ENCODE measurements at regions not wholly inside any gene's neighbourhood (a gene's known extent, or its start where the extent isn't known, plus 50 kb on each side); places are given as distances from the start of the nearest gene placed in this dataset.

GRCh38 chr7:9192969-9193368, 759.6 kb downstream of the NXPH1 start:
- Histone ChIP-seq H3K27ac (ENCODE audit: low read length) (no peak overlapping the region), H3K4me1 (ENCODE audit: low read length) (no peaks in the 10 kb centered on the region), H2AFZ (ENCODE audit: low read depth, low read length) (no peak overlapping the region), H3K79me2 (ENCODE audit: low read length) (no peaks in the 10 kb centered on the region), H3K4me3 (ENCODE audit: low read length) (no peak overlapping the region), H3K36me3 (replicated peaks; ENCODE audit: low read depth, low read length) (no peaks in the 10 kb centered on the region), H3K4me2 (ENCODE audit: low read length) (no peak overlapping the region), H3K9me3 (ENCODE audit: insufficient read depth, low read length) (no peaks in the 10 kb centered on the region), H4K20me1 (ENCODE audit: insufficient read depth, low read length) (no peaks in the 10 kb centered on the region), H3K27me3 (ENCODE audit: low read depth, low read length) (no peaks in the 10 kb centered on the region), H3K9ac (ENCODE audit: low read length) (no peak overlapping the region)
- TF ChIP-seq CTCF (IDR thresholded peaks at IDR 0.05; ENCODE audit: low read depth, low read length) (no peak), EZH2phosphoT487 (IDR thresholded peaks at IDR 0.05; ENCODE audit: low read depth) (no peak)

GRCh38 chr7:9200626-9201025, 767.2 kb downstream of the NXPH1 start:
- Histone ChIP-seq H3K9ac (ENCODE audit: low read length) (no peak overlapping the region), H3K36me3 (replicated peaks; ENCODE audit: low read depth, low read length) (no peaks in the 10 kb centered on the region), H3K4me3 (ENCODE audit: low read length) (no peak overlapping the region), H3K27ac (ENCODE audit: low read length) (no peak overlapping the region), H3K79me2 (ENCODE audit: low read length) (no peaks in the 10 kb centered on the region), H3K27me3 (ENCODE audit: low read depth, low read length) (no peaks in the 10 kb centered on the region), H3K9me3 (ENCODE audit: insufficient read depth, low read length) (no peaks in the 10 kb centered on the region), H3K4me1 (ENCODE audit: low read length) (no peaks in the 10 kb centered on the region), H4K20me1 (ENCODE audit: insufficient read depth, low read length) (no peaks in the 10 kb centered on the region), H2AFZ (ENCODE audit: low read depth, low read length) (no peak overlapping the region), H3K4me2 (ENCODE audit: low read length) (no peak overlapping the region)
- TF ChIP-seq CTCF (IDR thresholded peaks at IDR 0.05; ENCODE audit: low read depth, low read length) (no peak), EZH2phosphoT487 (IDR thresholded peaks at IDR 0.05; ENCODE audit: low read depth) (no peak)

GRCh38 chr7:9201928-9202327, 768.5 kb downstream of the NXPH1 start:
- no peak overlapping the region for H2AFZ ChIP-seq (ENCODE audit: low read depth, low read length)
- peaks cover 5% of the 10 kb centered on the region for H3K4me1 ChIP-seq (ENCODE audit: low read length)
- no peak overlapping the region for H3K4me2 ChIP-seq (ENCODE audit: low read length)
- H3K79me2 ChIP-seq (ENCODE audit: low read length), result no peaks in the 10 kb centered on the region
- H3K36me3 ChIP-seq (replicated peaks; ENCODE audit: low read depth, low read length), result no peaks in the 10 kb centered on the region
- TF ChIP-seq EZH2phosphoT487 (IDR thresholded peaks at IDR 0.05; ENCODE audit: low read depth), result no peak
- no peak for TF ChIP-seq CTCF (IDR thresholded peaks at IDR 0.05; ENCODE audit: low read depth, low read length)
- H3K9me3 ChIP-seq (ENCODE audit: insufficient read depth, low read length), result no peaks in the 10 kb centered on the region
- H3K9ac ChIP-seq (ENCODE audit: low read length), result no peak overlapping the region
- H4K20me1 ChIP-seq (ENCODE audit: insufficient read depth, low read length), result no peaks in the 10 kb centered on the region
- no peak overlapping the region for H3K27ac ChIP-seq (ENCODE audit: low read length)
- H3K27me3 ChIP-seq (ENCODE audit: low read depth, low read length), result no peaks in the 10 kb centered on the region
- no peak overlapping the region for H3K4me3 ChIP-seq (ENCODE audit: low read length)

- no peak overlapping the region for H3K27ac ChIP-seq (ENCODE audit: low read length)
- H3K27me3 ChIP-seq (ENCODE audit: low read depth, low read length), result no peaks in the 10 kb centered on the region
- H2AFZ ChIP-seq (ENCODE audit: low read depth, low read length), result no peak overlapping the region
- no peak overlapping the region for H3K4me3 ChIP-seq (ENCODE audit: low read length)
- H3K4me2 ChIP-seq (ENCODE audit: low read length), result no peak overlapping the region
- no peaks in the 10 kb centered on the region for H3K79me2 ChIP-seq (ENCODE audit: low read length)
- no peaks in the 10 kb centered on the region for H4K20me1 ChIP-seq (ENCODE audit: insufficient read depth, low read length)
- H3K9me3 ChIP-seq (ENCODE audit: insufficient read depth, low read length), result no peaks in the 10 kb centered on the region
- TF ChIP-seq CTCF (IDR thresholded peaks at IDR 0.05; ENCODE audit: low read depth, low read length), result no peak
- TF ChIP-seq EZH2phosphoT487 (IDR thresholded peaks at IDR 0.05; ENCODE audit: low read depth), result no peak
- peaks cover 6% of the 10 kb centered on the region for H3K4me1 ChIP-seq (ENCODE audit: low read length)
- H3K9ac ChIP-seq (ENCODE audit: low read length), result no peak overlapping the region
- H3K36me3 ChIP-seq (replicated peaks; ENCODE audit: low read depth, low read length), result no peaks in the 10 kb centered on the region
Measured at GRCh38 chr7:9204571-9204970, 771.2 kb downstream of the NXPH1 start.

All from OCI-LY3 (cell line).